ENCODE measurements at regions not wholly inside any gene's neighbourhood (a gene's known extent, or its start where the extent isn't known, plus 50 kb on each side); places are given as distances from the start of the nearest gene placed in this dataset.

DNA sequence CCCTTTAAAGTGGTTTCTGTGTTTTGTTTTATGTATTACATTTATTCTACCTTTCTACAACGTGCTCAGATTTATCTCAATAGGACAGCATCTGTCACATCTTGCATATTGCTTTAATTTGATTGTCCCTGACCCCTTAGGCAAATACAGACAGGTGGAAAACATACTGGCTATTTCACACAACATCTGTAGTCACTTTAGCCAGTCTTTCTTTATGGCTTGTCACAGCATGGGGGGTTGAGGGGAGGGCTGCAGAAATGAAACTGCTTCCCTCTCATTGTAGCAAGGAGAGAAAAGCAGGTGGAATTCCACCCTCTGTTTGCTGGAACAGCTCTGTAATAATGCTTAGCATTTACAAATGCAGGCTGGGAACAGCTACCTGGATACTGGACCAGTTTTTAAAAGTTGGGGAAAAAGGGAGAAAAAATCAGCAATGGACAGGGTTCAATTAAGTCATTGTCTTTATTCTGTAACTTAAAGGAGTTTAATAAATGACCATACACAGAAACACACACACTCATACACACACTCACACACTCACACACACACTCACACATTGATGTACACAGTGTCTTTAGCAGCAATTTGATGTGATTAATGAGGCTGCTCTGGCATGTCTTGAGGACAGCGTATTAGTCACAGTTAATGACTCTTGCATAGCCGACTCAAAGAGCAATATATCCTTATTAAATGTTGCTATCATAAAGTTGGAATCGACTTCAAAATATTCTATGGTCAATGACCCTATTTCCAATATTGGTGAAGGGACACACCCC lies 283.7 kb upstream of the GBE1 start:
- no peak for ATAC-seq
- Mint-ChIP-seq H3K9me3 (no peaks in the 10 kb centered on the region), H3K4me3 (no peak overlapping the region), H3K36me3 (ENCODE audit: insufficient read depth) (no peaks in the 10 kb centered on the region), H3K4me1 (ENCODE audit: low read depth) (no peaks in the 10 kb centered on the region), H3K27me3 (ENCODE audit: low read depth) (no peaks in the 10 kb centered on the region)
- DNase-seq = no peak

DNA sequence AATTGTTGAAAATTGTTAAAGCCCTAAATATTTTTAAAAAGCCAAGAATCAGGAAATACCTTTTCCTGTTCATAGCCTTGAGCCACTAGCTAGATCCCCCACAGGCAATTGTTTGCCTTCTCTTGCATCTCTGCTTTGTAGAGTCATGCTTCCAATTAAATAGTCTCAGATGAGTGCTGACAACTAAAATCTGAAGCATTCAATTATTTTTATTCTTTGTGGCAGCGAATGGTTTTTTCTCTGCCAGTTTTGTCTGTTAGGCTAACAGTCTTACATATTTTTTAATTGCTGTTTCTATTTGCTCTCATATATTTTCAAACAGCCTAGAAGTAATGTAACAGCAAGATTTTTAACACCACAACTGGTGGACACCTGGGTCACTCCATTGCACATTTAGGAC lies 277.1 kb upstream of the GBE1 start:
- Mint-ChIP-seq H3K27me3 (ENCODE audit: low read depth) (no peaks in the 10 kb centered on the region), H3K4me1 (ENCODE audit: low read depth) (no peaks in the 10 kb centered on the region), H3K9me3 (no peaks in the 10 kb centered on the region), H3K4me3 (no peak overlapping the region), H3K36me3 (ENCODE audit: insufficient read depth) (no peaks in the 10 kb centered on the region)
- no peak for ATAC-seq
- no peak for DNase-seq

DNA sequence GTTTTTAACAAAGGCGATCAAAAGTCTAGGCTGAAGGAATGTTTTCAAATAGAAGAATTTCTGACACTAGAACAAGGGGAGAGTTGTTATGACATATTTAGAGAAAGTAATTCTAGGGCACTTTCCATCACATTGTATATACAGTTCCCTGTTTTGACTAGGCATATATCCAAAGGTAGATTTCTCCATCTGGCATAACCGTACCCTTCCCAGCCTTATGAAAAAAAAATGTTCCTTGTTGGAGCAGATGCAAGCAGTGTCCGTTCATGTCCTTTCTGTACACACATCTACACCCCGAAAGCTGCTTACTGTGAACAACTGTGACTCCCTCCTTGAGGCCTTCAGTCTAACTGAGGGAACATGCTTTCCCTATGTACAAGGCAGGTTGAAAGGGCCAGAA lies 271.7 kb upstream of the GBE1 start:
- Mint-ChIP-seq H3K9me3 (no peaks in the 10 kb centered on the region), H3K4me3 (no peak overlapping the region), H3K4me1 (ENCODE audit: low read depth) (no peaks in the 10 kb centered on the region), H3K36me3 (ENCODE audit: insufficient read depth) (no peaks in the 10 kb centered on the region), H3K27me3 (ENCODE audit: low read depth) (no peaks in the 10 kb centered on the region)
- DNase-seq (no peak), ATAC-seq (no peak)

DNA sequence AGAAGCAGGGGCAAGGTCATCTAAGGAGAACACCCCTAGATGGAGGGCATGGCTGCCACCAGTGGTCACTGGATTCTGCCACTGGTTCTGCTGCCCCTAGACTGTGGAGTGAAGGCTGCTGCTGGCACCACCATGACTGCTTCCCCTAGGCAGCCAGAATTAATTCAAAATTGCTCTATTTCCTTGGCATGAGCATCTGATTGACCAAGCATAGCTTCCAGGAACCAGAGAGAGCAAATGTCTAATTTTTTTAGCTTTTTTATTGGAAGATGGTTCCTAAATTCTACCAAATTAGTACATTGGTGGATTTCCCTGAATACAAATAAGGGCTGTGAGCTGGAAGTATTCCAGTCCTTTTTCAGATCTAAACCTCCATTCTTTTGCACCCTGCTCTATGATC lies 270.2 kb upstream of the GBE1 start:
- Mint-ChIP-seq H3K4me3 (no peak overlapping the region), H3K27me3 (ENCODE audit: low read depth) (no peaks in the 10 kb centered on the region), H3K9me3 (no peaks in the 10 kb centered on the region), H3K36me3 (ENCODE audit: insufficient read depth) (no peaks in the 10 kb centered on the region), H3K4me1 (ENCODE audit: low read depth) (no peaks in the 10 kb centered on the region)
- no peak for ATAC-seq
- no peak for DNase-seq

DNA sequence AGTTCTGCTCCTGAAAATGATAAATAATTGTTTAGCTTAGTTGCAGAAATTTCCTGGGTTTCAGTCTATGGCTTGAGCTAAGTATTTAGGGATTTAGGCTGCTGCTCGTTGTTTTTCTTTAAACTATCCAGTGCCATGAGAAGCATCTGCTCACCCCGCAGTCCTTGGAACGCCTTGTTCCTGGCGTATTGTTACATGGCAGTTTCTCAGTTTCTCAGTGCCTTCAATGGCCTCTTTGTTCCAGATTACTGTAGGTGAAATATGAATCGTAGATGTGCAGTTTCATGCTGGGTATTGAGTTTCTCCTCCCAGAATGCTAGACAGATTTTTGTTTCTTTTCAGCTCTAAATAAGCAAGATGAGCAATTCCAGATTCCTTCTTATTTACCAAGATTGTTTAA lies 269.5 kb upstream of the GBE1 start:
- H3K4me3 Mint-ChIP-seq = no peak overlapping the region
- H3K4me1 Mint-ChIP-seq (ENCODE audit: low read depth) = no peaks in the 10 kb centered on the region
- DNase-seq (no peak), ATAC-seq (no peak)
- no peaks in the 10 kb centered on the region for H3K36me3 Mint-ChIP-seq (ENCODE audit: insufficient read depth)
- no peaks in the 10 kb centered on the region for H3K27me3 Mint-ChIP-seq (ENCODE audit: low read depth)
- peaks cover 3% of the 10 kb centered on the region for H3K9me3 Mint-ChIP-seq

DNA sequence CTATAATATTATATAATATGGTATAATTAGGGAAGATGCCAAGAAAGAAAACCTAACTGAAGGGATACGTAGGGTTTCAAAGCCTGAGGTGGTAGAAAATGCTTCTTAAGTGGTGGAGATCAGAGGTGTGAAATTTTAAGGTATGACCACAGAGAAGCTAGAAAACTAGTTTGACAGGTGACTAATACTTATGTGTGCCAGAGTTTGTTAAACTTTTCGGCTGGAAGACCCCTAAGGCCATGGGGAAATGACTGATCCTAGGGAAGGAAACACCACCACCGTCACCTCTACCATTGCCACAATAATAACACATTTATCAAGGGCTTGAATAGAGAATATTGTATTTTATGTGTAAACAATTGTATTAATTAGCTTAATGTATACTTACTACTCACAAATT lies 261.4 kb upstream of the GBE1 start:
- DNase-seq (no peak), ATAC-seq (no peak)
- Mint-ChIP-seq H3K4me1 (ENCODE audit: low read depth) (no peaks in the 10 kb centered on the region), H3K27me3 (ENCODE audit: low read depth) (no peaks in the 10 kb centered on the region), H3K36me3 (ENCODE audit: insufficient read depth) (no peaks in the 10 kb centered on the region), H3K4me3 (no peak overlapping the region), H3K9me3 (peaks cover 3% of the 10 kb centered on the region)

DNA sequence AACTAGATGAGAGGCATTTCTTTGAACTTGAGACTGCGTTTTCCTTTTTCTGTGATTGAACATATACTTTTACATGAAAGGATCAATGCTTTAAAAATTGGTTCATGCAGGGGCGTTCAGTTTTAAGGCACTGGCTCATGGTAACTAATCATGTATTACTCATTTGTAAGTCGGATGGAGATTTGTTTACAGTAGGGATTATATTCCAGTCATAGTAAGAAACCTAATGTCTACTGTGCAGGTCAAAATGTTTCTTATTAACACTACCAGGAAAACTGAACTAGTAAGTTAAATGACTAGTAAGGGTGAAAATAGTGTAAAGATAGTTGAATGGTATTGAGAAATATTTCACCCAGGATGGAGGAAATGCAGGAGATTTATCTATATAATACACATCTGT lies 258.8 kb upstream of the GBE1 start:
- no peaks in the 10 kb centered on the region for H3K27me3 Mint-ChIP-seq (ENCODE audit: low read depth)
- H3K4me1 Mint-ChIP-seq (ENCODE audit: low read depth) = no peaks in the 10 kb centered on the region
- DNase-seq = no peak
- H3K9me3 Mint-ChIP-seq = peaks cover 3% of the 10 kb centered on the region
- no peak overlapping the region for H3K4me3 Mint-ChIP-seq
- no peak for ATAC-seq
- no peaks in the 10 kb centered on the region for H3K36me3 Mint-ChIP-seq (ENCODE audit: insufficient read depth)

DNA sequence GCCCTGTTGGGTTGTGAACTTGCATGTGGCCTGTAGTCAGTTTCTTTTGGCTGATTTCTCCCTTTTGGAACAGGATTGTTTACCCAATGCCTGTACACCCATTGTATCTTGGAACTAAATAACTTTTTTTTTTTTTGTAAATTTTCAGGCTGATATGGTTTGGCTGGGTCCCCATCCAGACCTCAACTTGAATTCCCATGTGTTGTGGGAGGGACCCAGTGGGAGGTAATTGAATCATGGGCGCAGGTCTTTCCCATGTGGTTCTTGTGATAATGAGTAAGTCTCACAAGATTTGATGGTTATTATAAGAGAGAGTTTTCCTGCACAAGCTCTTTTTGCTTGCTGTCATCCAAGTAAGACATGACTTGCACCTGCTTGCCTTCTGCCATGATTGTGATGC lies 253.8 kb upstream of the GBE1 start:
- H3K4me3 Mint-ChIP-seq = no peak overlapping the region
- ATAC-seq (no peak), DNase-seq (no peak)
- H3K36me3 Mint-ChIP-seq (ENCODE audit: insufficient read depth) = no peaks in the 10 kb centered on the region
- no peaks in the 10 kb centered on the region for H3K4me1 Mint-ChIP-seq (ENCODE audit: low read depth)
- H3K27me3 Mint-ChIP-seq (ENCODE audit: low read depth) = no peaks in the 10 kb centered on the region
- H3K9me3 Mint-ChIP-seq = peaks cover 3% of the 10 kb centered on the region

DNA sequence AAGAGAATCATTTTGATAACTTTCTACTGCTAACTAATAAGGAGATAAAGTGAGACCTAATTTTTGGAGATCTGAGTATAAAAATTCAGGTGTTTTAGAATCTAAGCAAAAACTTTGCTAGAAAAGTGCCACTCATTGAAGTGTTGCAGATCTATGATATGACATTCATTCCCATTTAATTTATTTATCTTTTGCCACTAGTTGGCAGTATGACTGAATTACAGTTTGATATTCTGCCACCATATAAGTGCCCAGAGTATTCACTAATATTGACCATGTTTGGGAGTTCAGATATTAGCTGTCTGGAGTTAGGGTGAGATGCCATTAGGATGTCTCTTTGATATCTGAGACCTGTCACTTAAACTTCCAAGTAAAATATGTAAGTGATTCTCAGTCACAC lies 251.3 kb upstream of the GBE1 start:
- peaks cover 11% of the 10 kb centered on the region for H3K9me3 Mint-ChIP-seq
- H3K4me3 Mint-ChIP-seq = no peak overlapping the region
- DNase-seq (no peak), ATAC-seq (no peak)
- no peaks in the 10 kb centered on the region for H3K27me3 Mint-ChIP-seq (ENCODE audit: low read depth)
- H3K36me3 Mint-ChIP-seq (ENCODE audit: insufficient read depth) = no peaks in the 10 kb centered on the region
- H3K4me1 Mint-ChIP-seq (ENCODE audit: low read depth) = no peaks in the 10 kb centered on the region

DNA sequence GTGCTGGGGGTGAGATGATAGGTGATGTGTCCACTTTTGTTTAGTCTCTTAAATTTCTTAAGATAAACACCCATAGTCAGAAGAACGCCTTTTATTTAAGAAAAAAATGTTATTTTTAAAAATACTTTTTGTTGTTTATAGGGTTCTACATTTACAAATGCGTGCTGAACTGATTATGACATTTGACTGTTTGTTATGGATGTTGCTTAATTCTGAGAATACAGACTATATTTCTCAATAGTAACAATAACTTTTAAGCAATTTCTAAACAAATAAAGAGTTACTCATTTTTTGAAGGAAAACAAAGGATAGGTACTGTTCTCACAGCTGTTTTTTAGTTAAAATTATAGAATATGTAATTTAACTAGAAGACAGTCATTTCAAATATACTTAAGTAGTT lies 249.9 kb upstream of the GBE1 start:
- peaks cover 16% of the 10 kb centered on the region for H3K9me3 Mint-ChIP-seq
- DNase-seq (no peak), ATAC-seq (no peak)
- H3K4me3 Mint-ChIP-seq = no peak overlapping the region
- H3K4me1 Mint-ChIP-seq (ENCODE audit: low read depth) = no peaks in the 10 kb centered on the region
- no peaks in the 10 kb centered on the region for H3K36me3 Mint-ChIP-seq (ENCODE audit: insufficient read depth)
- H3K27me3 Mint-ChIP-seq (ENCODE audit: low read depth) = no peaks in the 10 kb centered on the region

DNA sequence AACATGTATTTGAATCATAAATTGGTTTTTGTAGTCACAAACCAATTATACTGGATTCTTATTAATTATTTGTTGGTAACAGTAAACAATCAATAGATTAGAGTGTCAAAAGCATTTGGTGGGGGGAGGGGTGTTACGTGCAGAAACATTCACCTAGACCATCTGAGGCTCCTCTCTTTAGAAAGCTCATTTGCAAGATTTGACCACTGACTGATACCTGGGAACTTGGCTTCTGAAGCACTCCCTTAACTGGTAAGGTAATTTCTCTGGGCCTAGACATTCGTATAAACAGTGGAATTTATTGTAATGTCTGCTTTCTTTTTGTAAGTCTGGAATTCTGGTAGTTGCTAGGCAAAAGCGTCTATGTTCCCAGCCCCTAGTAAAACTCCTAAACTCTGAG lies 243.8 kb upstream of the GBE1 start:
- DNase-seq (no peak), ATAC-seq (no peak)
- Mint-ChIP-seq H3K9me3 (peaks cover 17% of the 10 kb centered on the region), H3K4me1 (ENCODE audit: low read depth) (no peaks in the 10 kb centered on the region), H3K36me3 (ENCODE audit: insufficient read depth) (no peaks in the 10 kb centered on the region), H3K27me3 (ENCODE audit: low read depth) (no peaks in the 10 kb centered on the region), H3K4me3 (no peak overlapping the region)

DNA sequence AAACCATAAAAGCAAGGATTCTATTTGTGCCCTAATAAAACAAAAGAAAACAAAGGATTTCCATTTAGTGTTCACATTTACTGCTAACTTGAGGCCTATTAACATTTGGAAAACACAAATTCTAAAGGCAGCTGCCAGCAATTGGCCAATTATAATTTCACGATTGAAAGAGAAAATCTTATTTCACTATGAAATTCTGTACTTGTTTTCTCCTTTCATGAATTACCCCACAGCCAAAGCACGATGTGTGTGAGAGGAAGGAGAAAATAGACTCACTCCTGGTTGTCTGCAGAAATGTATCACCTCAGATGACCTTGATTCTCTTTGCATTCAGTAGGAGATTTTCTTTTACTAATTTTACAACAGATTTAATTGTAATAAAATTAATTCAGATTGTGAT lies 242.8 kb upstream of the GBE1 start:
- Mint-ChIP-seq H3K36me3 (ENCODE audit: insufficient read depth) (no peaks in the 10 kb centered on the region), H3K4me3 (no peak overlapping the region), H3K9me3 (peaks cover 17% of the 10 kb centered on the region), H3K4me1 (ENCODE audit: low read depth) (no peaks in the 10 kb centered on the region), H3K27me3 (ENCODE audit: low read depth) (no peaks in the 10 kb centered on the region)
- no peak for ATAC-seq
- DNase-seq = no peak

DNA sequence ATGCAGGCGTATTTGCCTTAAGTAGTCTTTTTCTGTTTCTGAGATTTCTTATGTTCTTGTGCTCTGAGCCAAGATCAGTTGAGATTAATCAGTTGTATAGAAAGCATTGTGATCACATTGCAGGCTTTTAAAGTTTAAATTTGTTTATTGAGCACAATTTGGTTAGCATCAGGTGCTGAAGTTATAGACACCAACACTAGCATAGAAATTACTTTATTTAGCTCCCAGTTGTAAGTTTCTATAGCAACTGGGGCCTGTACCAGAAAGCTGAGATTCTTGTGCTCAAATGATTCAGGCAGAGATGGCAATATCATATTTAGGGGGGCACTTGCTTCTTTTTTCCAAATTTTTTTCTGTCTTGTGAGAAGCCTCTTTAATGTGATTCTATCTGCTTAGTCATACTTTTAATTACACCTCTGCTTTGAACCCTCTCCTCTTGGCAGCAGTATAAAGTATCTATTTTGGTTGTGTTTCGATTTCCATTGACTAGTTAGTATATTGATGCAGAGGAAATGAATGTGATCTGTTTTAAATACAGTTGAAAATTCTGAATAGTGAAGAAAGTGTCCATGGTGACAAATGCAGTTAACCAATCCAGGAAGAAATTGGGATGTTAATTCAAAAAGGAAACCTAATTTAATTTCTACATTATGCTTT lies 241.7 kb upstream of the GBE1 start:
- H3K4me3 Mint-ChIP-seq = no peak overlapping the region
- no peak for ATAC-seq
- no peaks in the 10 kb centered on the region for H3K36me3 Mint-ChIP-seq (ENCODE audit: insufficient read depth)
- H3K4me1 Mint-ChIP-seq (ENCODE audit: low read depth) = no peaks in the 10 kb centered on the region
- peaks cover 9% of the 10 kb centered on the region for H3K9me3 Mint-ChIP-seq
- no peak for DNase-seq
- H3K27me3 Mint-ChIP-seq (ENCODE audit: low read depth) = no peaks in the 10 kb centered on the region

DNA sequence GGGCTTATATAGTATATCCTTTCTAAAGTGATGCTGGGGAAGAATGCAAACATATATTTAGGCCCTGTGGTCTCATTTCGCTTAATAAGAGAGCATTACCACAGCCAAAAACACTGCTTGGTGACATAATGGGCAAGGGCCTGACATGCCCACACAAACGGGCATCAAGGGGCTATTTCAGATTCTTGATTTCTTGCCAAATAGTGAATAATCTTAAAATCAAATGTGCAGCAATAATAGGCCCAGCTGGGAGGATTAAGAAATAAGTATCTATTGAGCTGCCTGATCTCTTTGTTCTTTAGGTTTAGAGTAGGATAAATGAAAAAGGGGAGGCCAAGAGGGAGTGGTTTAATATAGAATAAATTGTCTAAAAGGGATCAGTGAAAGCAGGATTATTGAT lies 241.0 kb upstream of the GBE1 start:
- no peak for ATAC-seq
- peaks cover 9% of the 10 kb centered on the region for H3K9me3 Mint-ChIP-seq
- no peak for DNase-seq
- H3K4me3 Mint-ChIP-seq = no peak overlapping the region
- no peaks in the 10 kb centered on the region for H3K36me3 Mint-ChIP-seq (ENCODE audit: insufficient read depth)
- no peaks in the 10 kb centered on the region for H3K4me1 Mint-ChIP-seq (ENCODE audit: low read depth)
- H3K27me3 Mint-ChIP-seq (ENCODE audit: low read depth) = no peaks in the 10 kb centered on the region

DNA sequence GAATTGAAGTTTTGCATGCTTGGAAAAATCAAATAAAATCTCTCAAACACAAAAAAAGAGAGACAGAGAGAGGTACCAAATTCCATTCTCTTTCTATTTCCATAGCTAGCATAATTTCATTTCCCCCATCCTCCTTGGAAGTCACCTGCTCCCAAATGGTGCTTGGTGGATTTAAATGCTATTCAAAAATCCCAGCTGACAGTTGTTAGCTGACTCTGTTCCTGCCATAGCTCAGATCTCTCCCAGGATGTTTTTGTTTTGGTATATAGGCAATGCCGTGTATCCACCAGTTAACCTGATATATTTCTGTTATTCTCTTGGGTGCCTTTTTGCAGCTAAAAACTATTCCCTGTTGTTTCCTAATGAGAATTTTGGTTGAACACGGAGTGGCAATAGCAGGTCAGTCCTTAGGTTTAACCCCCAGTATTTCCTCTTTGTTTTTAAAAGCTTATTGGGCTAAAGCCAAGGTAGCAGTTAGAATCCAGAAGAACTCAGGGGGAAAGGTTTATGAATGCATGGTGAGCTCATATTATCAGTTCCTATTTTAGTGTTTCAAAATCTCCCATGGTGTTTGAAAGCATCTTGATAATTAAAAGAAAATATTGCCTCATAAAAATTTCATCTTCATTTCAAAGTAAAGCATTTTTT lies 240.0 kb upstream of the GBE1 start:
- DNase-seq = no peak
- Mint-ChIP-seq H3K4me3 (no peak overlapping the region), H3K36me3 (ENCODE audit: insufficient read depth) (no peaks in the 10 kb centered on the region), H3K27me3 (ENCODE audit: low read depth) (no peaks in the 10 kb centered on the region), H3K9me3 (peaks cover 1% of the 10 kb centered on the region), H3K4me1 (ENCODE audit: low read depth) (no peaks in the 10 kb centered on the region)
- ATAC-seq = no peak

Measured in activated T-cell treated with anti-CD3 and anti-CD28 coated beads, Interleukin-2, amount 50 U/mL, for 4 hours (primary cell).